Neural cell (in vitro differentiated cells): ENCODE measurements at regions not wholly inside any gene's neighbourhood (a gene's known extent, or its start where the extent isn't known, plus 50 kb on each side); places are given as distances from the start of the nearest gene placed in this dataset.

Experiments used
- H2AFZ ChIP-seq: fragments of 200-600, 300-800 bp; sonication (generic), shearing (Covaris generic); 2 replicates; pipeline ENCODE4 v1.6.0; 2014; ENCODE audit warnings: low read depth, mild to moderate bottlenecking, antibody characterized with exemption, low read length, moderate library complexity
- H3F3A ChIP-seq: fragments of 200-600 bp; shearing (Covaris generic); 2 replicates; pipeline ENCODE4 v1.6.1; 2016; ENCODE audit warnings: mild to moderate bottlenecking, moderate library complexity, mixed read lengths, antibody characterized with exemption, low read length; ENCODE audit not compliant: insufficient read depth, poor library complexity, severe bottlenecking
- H3K27ac ChIP-seq: fragments of 200-600, 300-800 bp; sonication (generic), shearing (Covaris generic); 2 replicates; pipeline ENCODE4 v1.5.1; 2014; ENCODE audit warnings: mild to moderate bottlenecking, low read length, moderate library complexity
- H3K27me3 ChIP-seq: fragments of 300-800, 200-600 bp; sonication (generic), shearing (Covaris generic); 2 replicates; pipeline ENCODE4 v1.6.0; 2014; ENCODE audit warnings: mild to moderate bottlenecking, low read depth, low read length, moderate library complexity; ENCODE audit not compliant: insufficient read depth
- H3K36me3 ChIP-seq: fragments of 300-800, 200-600 bp; sonication (generic), shearing (Covaris generic); 2 replicates; pipeline ENCODE4 v1.5.1; 2014; ENCODE audit warnings: mild to moderate bottlenecking, antibody characterized with exemption, low read length, moderate library complexity; ENCODE audit not compliant: insufficient read depth
- H3K4me2 ChIP-seq: fragments of 300-800, 200-600 bp; sonication (generic), shearing (Covaris generic); 2 replicates; pipeline ENCODE4 v1.6.0; 2014; ENCODE audit warnings: mild to moderate bottlenecking, low read length
- H3K4me3 ChIP-seq: fragments of 300-800, 200-600 bp; sonication (generic), shearing (Covaris generic); 2 replicates; pipeline ENCODE4 v1.5.1; 2014; ENCODE audit warnings: mild to moderate bottlenecking, low read length, moderate library complexity
- H3K79me2 ChIP-seq: fragments of 200-600 bp; shearing (Covaris generic); replicated peaks from 2 replicates; pipeline ENCODE4 v1.6.0; 2014; ENCODE audit warnings: mild to moderate bottlenecking, low read length, moderate library complexity; ENCODE audit not compliant: insufficient read depth
- H3K9ac ChIP-seq: fragments of 300-800, 200-600 bp; sonication (generic), shearing (Covaris generic); 2 replicates; pipeline ENCODE4 v1.6.1; 2016; ENCODE audit warnings: mild to moderate bottlenecking, low read length, mixed read lengths
- H3K9me2 ChIP-seq: fragments of 200-600 bp; shearing (Covaris generic); 2 replicates; pipeline ENCODE4 v1.6.1; 2016; ENCODE audit warnings: mild to moderate bottlenecking, low read length, mixed read lengths; ENCODE audit not compliant: insufficient read depth
- H3K9me3 ChIP-seq: fragments of 200-600, 300-800 bp; sonication (generic), shearing (Covaris generic); 2 replicates; pipeline ENCODE4 v1.6.1; 2016; ENCODE audit warnings: mild to moderate bottlenecking, mixed run types, low read length, moderate library complexity, mixed read lengths
- H4K20me1 ChIP-seq: fragments of 200-600 bp; shearing (Covaris generic); 2 replicates; pipeline ENCODE4 v1.6.1; 2016; ENCODE audit warnings: mild to moderate bottlenecking, mixed run types; ENCODE audit not compliant: insufficient read depth
- CTCF ChIP-seq: fragments of 450-650 bp; IDR thresholded peaks from 2 replicates; pipeline ENCODE4 v1.5.1; 2014; ENCODE audit warnings: antibody characterized with exemption, mild to moderate bottlenecking, moderate library complexity; ENCODE audit not compliant: poor library complexity, severe bottlenecking
- EP300 ChIP-seq: fragments of 450-650 bp; conservative IDR thresholded peaks from 2 replicates; pipeline ENCODE4 v1.6.1; 2014; ENCODE audit warnings: antibody characterized with exemption, mild to moderate bottlenecking, moderate library complexity; ENCODE audit not compliant: poor library complexity, severe bottlenecking
- EZH2 ChIP-seq: fragments of 200-600, 300-800 bp; shearing (Covaris generic), sonication (generic); IDR thresholded peaks from 2 replicates; pipeline ENCODE4 v1.6.1; 2014; ENCODE audit warnings: antibody characterized with exemption, low read length, borderline replicate concordance, mild to moderate bottlenecking; ENCODE audit not compliant: insufficient read depth, poor library complexity, severe bottlenecking
- MXI1 ChIP-seq: fragments of 450-650 bp; conservative IDR thresholded peaks from 2 replicates; pipeline ENCODE4 v1.6.1; 2014; ENCODE audit warnings: antibody characterized with exemption, mild to moderate bottlenecking; ENCODE audit not compliant: poor library complexity, severe bottlenecking
- POLR2AphosphoS5 ChIP-seq: IDR thresholded peaks from 2 replicates; pipeline ENCODE4 v1.6.1; 2012
- RAD21 ChIP-seq: fragments of 450-650 bp; conservative IDR thresholded peaks from 2 replicates; pipeline ENCODE4 v1.6.1; 2014; ENCODE audit warnings: antibody characterized with exemption, mild to moderate bottlenecking, moderate library complexity
- REST ChIP-seq: IDR thresholded peaks from 2 replicates; pipeline ENCODE4 v1.6.1; 2012; ENCODE audit warnings: borderline replicate concordance
- SMC3 ChIP-seq: fragments of 450-650 bp; conservative IDR thresholded peaks from 2 replicates; pipeline ENCODE4 v1.6.1; 2014; ENCODE audit warnings: antibody characterized with exemption, mild to moderate bottlenecking, moderate library complexity; ENCODE audit not compliant: poor library complexity
- TAF1 ChIP-seq: IDR thresholded peaks from 2 replicates; pipeline ENCODE4 v1.6.1; 2012; ENCODE audit warnings: low read depth

- no peak overlapping the region for H2AFZ ChIP-seq
- TF ChIP-seq EZH2 (no peak), EP300 (no peak), TAF1 (no peak), POLR2AphosphoS5 (no peak)
- no peak overlapping the region for H3K9ac ChIP-seq
- H3K9me3 ChIP-seq = peaks cover 4% of the 10 kb centered on the region
- H3K9me2 ChIP-seq = no peaks in the 10 kb centered on the region
- no peaks in the 10 kb centered on the region for H3K36me3 ChIP-seq
- no peaks in the 10 kb centered on the region for H3K27me3 ChIP-seq
- H3K79me2 ChIP-seq = no peaks in the 10 kb centered on the region
- H4K20me1 ChIP-seq = no peaks in the 10 kb centered on the region
- H3K27ac ChIP-seq = no peak overlapping the region
- H3K4me2 ChIP-seq = no peak overlapping the region
- no peaks in the 10 kb centered on the region for H3F3A ChIP-seq
- no peak overlapping the region for H3K4me3 ChIP-seq
These were observed 1952.6 kb upstream of the LRRTM1 start for GRCh38 chr2:82256983-82257632.

GRCh38 chr2:82256288-82256687 lies 1951.7 kb upstream of the LRRTM1 start:
- Histone ChIP-seq H3K27ac (no peak overlapping the region), H3K9me3 (peaks cover 5% of the 10 kb centered on the region), H3F3A (no peaks in the 10 kb centered on the region), H3K27me3 (no peaks in the 10 kb centered on the region), H3K4me3 (no peak overlapping the region), H4K20me1 (no peaks in the 10 kb centered on the region), H3K4me2 (no peak overlapping the region), H3K36me3 (no peaks in the 10 kb centered on the region), H3K9ac (no peak overlapping the region), H2AFZ (no peak overlapping the region), H3K79me2 (no peaks in the 10 kb centered on the region), H3K9me2 (no peaks in the 10 kb centered on the region)
- TF ChIP-seq POLR2AphosphoS5 (no peak), RAD21 (no peak), CTCF (no peak), EZH2 (no peak), SMC3 (no peak), EP300 (no peak), MXI1 (no peak), REST (no peak), TAF1 (no peak)
